HepG2 (cell line): ENCODE measurements at regions not wholly inside any gene's neighbourhood (a gene's known extent, or its start where the extent isn't known, plus 50 kb on each side); places are given as distances from the start of the nearest gene placed in this dataset.

Experiments used
- ATAC-seq: fragments of 200-7000 bp; cut with Tn5 transposase; 3 replicates; pipeline ENCODE4 v1.9.1; 2020; ENCODE audit warnings: mild to moderate bottlenecking, moderate library complexity
- BruUV-seq: library from RNA; stranded (reverse); fragments of 400-500 nt; replicated peaks from 2 replicates; lab custom pipeline; 2021; lab: Mats Ljungman, UMichigan
- CTCF ChIA-PET: fragments of 300-600 bp; formaldehyde crosslinking; extraction: SDS; loops from one replicate; lab custom pipeline; 2021; ENCODE audit warnings: low total read pairs, inconsistent platforms, low intra/inter-chr PET ratio; lab: Yijun Ruan, JAX
- POLR2A ChIA-PET: fragments of 350-600 bp; sonication (Branson Sonifier 250); formaldehyde crosslinking; loops from one replicate; lab custom pipeline; 2020; ENCODE audit warnings: antibody characterized with exemption, inconsistent platforms; lab: Yijun Ruan, JAX
- DNase-seq: peaks from one replicate; pipeline ENCODE4 v3.0.0-alpha.2; 2015; ENCODE audit warnings: low spot score
- FAIRE-seq: peaks from 3 replicates; lab custom pipeline; 2011; peaks lifted over from hg19 to GRCh38; lab: Jason Lieb, UNC
- H2AFZ ChIP-seq: one replicate; pipeline ENCODE4 v1.6.1; 2011; ENCODE audit warnings: low read length, inconsistent platforms
- H3K27ac ChIP-seq: fragments of 300-600 bp; 3 replicates; pipeline ENCODE4 v1.8.0; 2011; ENCODE audit warnings: mixed run types, mild to moderate bottlenecking, mixed read lengths, low read length, inconsistent platforms; ENCODE audit not compliant: insufficient read depth; ENCODE audit errors: extremely low read length
- H3K27me3 ChIP-seq, 2 experiments: fragments of 200-600 bp in 1 of 2; 2 replicates in 1 of 2; 3 replicates in 1 of 2; pipeline versions ENCODE4 v1.6.0 to v1.8.0; 2011; ENCODE audit warnings: low read length in 2 of 2, mild to moderate bottlenecking in 2 of 2, moderate library complexity in 2 of 2, inconsistent platforms in 1 of 2; ENCODE audit not compliant: insufficient read depth in 2 of 2, control insufficient read depth in 1 of 2
- H3K36me3 ChIP-seq, 2 experiments: fragments of 200-600 bp in 1 of 2; replicated peaks in 1 of 2; 2 replicates in 1 of 2; 3 replicates in 1 of 2; pipeline versions ENCODE4 v1.5.1 to v1.8.0; 2011; ENCODE audit warnings: low read length in 2 of 2, inconsistent platforms in 1 of 2; ENCODE audit not compliant: insufficient read depth in 2 of 2, control insufficient read depth in 1 of 2
- H3K4me1 ChIP-seq: 2 replicates; pipeline ENCODE4 v1.5.1; 2012; ENCODE audit warnings: low read length, inconsistent platforms; ENCODE audit not compliant: insufficient read depth
- H3K4me2 ChIP-seq: 2 replicates; pipeline ENCODE4 v1.6.0; 2011; ENCODE audit warnings: low read depth, low read length, inconsistent platforms
- H3K4me3 ChIP-seq, 3 experiments: fragments of 200-600 bp in 1 of 3; sonication (generic), shearing (Covaris generic) in 1 of 3; replicated peaks in 1 of 3; 2 replicates each; pipeline ENCODE4 v1.5.1; 2011 to 2016; ENCODE audit warnings: low read length in 3 of 3, inconsistent platforms in 2 of 3, low read depth in 2 of 3, mild to moderate bottlenecking in 2 of 3, control low read depth in 1 of 3, mixed read lengths in 1 of 3; ENCODE audit not compliant: insufficient read depth in 1 of 3
- H3K79me2 ChIP-seq: one replicate; pipeline ENCODE4 v1.6.1; 2011; ENCODE audit warnings: low read length, inconsistent platforms; ENCODE audit not compliant: insufficient read depth
- H3K9ac ChIP-seq: 2 replicates; pipeline ENCODE4 v1.6.0; 2011; ENCODE audit warnings: mild to moderate bottlenecking, low read depth, low read length, inconsistent platforms; ENCODE audit not compliant: insufficient read depth
- H3K9me3 ChIP-seq: 2 replicates; pipeline ENCODE4 v1.5.1; 2012; ENCODE audit warnings: mild to moderate bottlenecking, low read length
- H4K20me1 ChIP-seq: 2 replicates; pipeline ENCODE4 v1.6.0; 2011; ENCODE audit warnings: inconsistent platforms, mild to moderate bottlenecking, low read length, moderate library complexity; ENCODE audit not compliant: insufficient read depth
- ELF1 ChIP-seq: sonication (generic); formaldehyde crosslinking; IDR thresholded peaks from 2 replicates; pipeline ENCODE4 v1.4.0; 2020; ENCODE audit warnings: missing genetic modification reagents
- KDM5A ChIP-seq: fragments of 200-600 bp; sonication (generic); IDR thresholded peaks from 2 replicates; pipeline ENCODE4 v1.7.0; 2018; ENCODE audit warnings: antibody characterized with exemption, mild to moderate bottlenecking, low read length, borderline replicate concordance
- NR2F1 ChIP-seq, 2 experiments: fragments of 450-650 bp in 1 of 2; formaldehyde crosslinking in 1 of 2; IDR thresholded peaks; 2 replicates each; pipeline versions ENCODE4 v1.5.0 to v1.6.1; 2016 to 2020; ENCODE audit warnings: mild to moderate bottlenecking in 1 of 2, missing compliant biosample characterization in 1 of 2, missing genetic modification reagents in 1 of 2, moderate library complexity in 1 of 2
- SETDB1 ChIP-seq: sonication (generic); formaldehyde crosslinking; IDR thresholded peaks from 2 replicates; pipeline ENCODE4 v1.5.1; 2020; ENCODE audit warnings: missing genetic modification reagents, mild to moderate bottlenecking, borderline replicate concordance
- SP1 ChIP-seq, 2 experiments: fragments of 450-650 bp in 1 of 2; sonication (generic) in 1 of 2; formaldehyde crosslinking in 1 of 2; IDR thresholded peaks; 2 replicates each; pipeline versions ENCODE4 v1.4.0 to v1.6.1; 2016 to 2020; ENCODE audit warnings: missing genetic modification reagents in 1 of 2
- TFE3 ChIP-seq: IDR thresholded peaks from 2 replicates; pipeline ENCODE4 v1.6.1; 2016
- TOE1 ChIP-seq: sonication (generic); formaldehyde crosslinking; IDR thresholded peaks from 2 replicates; pipeline ENCODE4 v1.4.0; 2020; ENCODE audit warnings: mild to moderate bottlenecking, missing genetic modification reagents
- ZNF101 ChIP-seq: sonication (generic); formaldehyde crosslinking; IDR thresholded peaks from 2 replicates; pipeline ENCODE4 v1.4.0; 2020; ENCODE audit warnings: mild to moderate bottlenecking, low read depth, missing genetic modification reagents, borderline replicate concordance
- ZNF549 ChIP-seq: sonication (generic); formaldehyde crosslinking; IDR thresholded peaks from 2 replicates; pipeline ENCODE4 v1.5.0; 2020; ENCODE audit warnings: missing genetic modification reagents
- ZNF597 ChIP-seq: sonication (generic); formaldehyde crosslinking; IDR thresholded peaks from 2 replicates; pipeline ENCODE4 v1.5.0; 2020; ENCODE audit warnings: missing genetic modification reagents
- ZSCAN21 ChIP-seq: sonication (generic); formaldehyde crosslinking; IDR thresholded peaks from 2 replicates; pipeline ENCODE4 v1.8.0; 2022; ENCODE audit warnings: mild to moderate bottlenecking, missing genetic modification reagents, moderate library complexity, borderline replicate concordance
- ZUFSP ChIP-seq: sonication (generic); formaldehyde crosslinking; IDR thresholded peaks from 2 replicates; pipeline ENCODE4 v1.9.0; 2021; ENCODE audit warnings: missing genetic modification reagents, mild to moderate bottlenecking, borderline replicate concordance
- WGBS: methylation state at CpG from one replicate; pipeline ENCODE4 v1.1.6; 2017; ENCODE audit warnings: low lambda C conversion rate; 5-methylcytosine and 5-hydroxymethylcytosine counted together
- in situ Hi-C: cut with HindIII; loops from 2 replicates; pipeline ENCODE4 v1.10.0; 2017; ENCODE audit warnings: low pct_unique_long_range_greater_than_20kb; ENCODE audit not compliant: extremely low pct_ligation_motif_present
- intact Hi-C: fragments of 100-400 bp; cut with micrococcal nuclease; formaldehyde crosslinking; loops from one replicate; pipeline ENCODE4 v1.10.0; 2022; ENCODE audit not compliant: unreplicated experiment

GRCh38 chrX:40871385-40872082 is 136.2 kb upstream of the MED14 start:
- ATAC-seq: no peak
- H3K27me3 ChIP-seq: no peaks in the 10 kb centered on the region
- H2AFZ ChIP-seq: no peak overlapping the region
- TF ChIP-seq KDM5A (no peak), ZSCAN21 (no peak), ZUFSP (no peak), ELF1 (CRISPR knock-in tag) (no peak), TOE1 (CRISPR knock-in tag) (no peak)
- CTCF ChIA-PET: no interaction called here
- no peak overlapping the region for H3K4me2 ChIP-seq
- H3K27ac ChIP-seq: no peak overlapping the region
- intact Hi-C loops: loop anchor here (10.0 kb wide), 1 partner anchor 53 kb away; no protein-coding TSS in a partner anchor
- H3K9me3 ChIP-seq: no peaks in the 10 kb centered on the region
- no peaks in the 10 kb centered on the region for H3K36me3 ChIP-seq
- H3K9ac ChIP-seq: no peak overlapping the region
- 0% methylated on average over 1 of the region's 3 CpGs for WGBS
- H4K20me1 ChIP-seq: no peaks in the 10 kb centered on the region
- H3K79me2 ChIP-seq: no peaks in the 10 kb centered on the region
- no peak overlapping the region for H3K4me3 ChIP-seq
- in situ Hi-C loops: no loop called here
- no TSS peak for BruUV-seq
- FAIRE-seq: no peak
- DNase-seq: no peak
- peaks cover 15% of the 10 kb centered on the region for H3K4me1 ChIP-seq
- POLR2A ChIA-PET: no interaction called here

- Histone ChIP-seq H3K4me3 (no peak overlapping the region), H3K9ac (no peak overlapping the region), H3K4me2 (no peak overlapping the region), H3K27ac (no peak overlapping the region), H3K4me1 (peaks cover 7% of the 10 kb centered on the region), H2AFZ (no peak overlapping the region), H3K9me3 (no peaks in the 10 kb centered on the region), H3K36me3 (no peaks in the 10 kb centered on the region), H4K20me1 (no peaks in the 10 kb centered on the region), H3K79me2 (no peaks in the 10 kb centered on the region), H3K27me3 (no peaks in the 10 kb centered on the region)
- intact Hi-C loops: loop anchor here (10.0 kb wide), 1 partner anchor 52 kb away; no protein-coding TSS in a partner anchor
- CTCF ChIA-PET: no interaction called here
- TF ChIP-seq SETDB1 (CRISPR knock-in tag): no peak
- TF ChIP-seq ZNF101 (CRISPR knock-in tag): no peak
- no peak for TF ChIP-seq TFE3
- no peak for TF ChIP-seq SP1 (IDR thresholded peaks at IDR 0.05)
- no peak for TF ChIP-seq SP1 (CRISPR knock-in tag; IDR thresholded peaks at IDR 0.05)
- TF ChIP-seq ZNF597 (CRISPR knock-in tag): no peak
- no peak for TF ChIP-seq NR2F1 (CRISPR knock-in tag; IDR thresholded peaks at IDR 0.05)
- TF ChIP-seq ZNF549 (CRISPR knock-in tag): no peak
- DNase-seq (no peak), ATAC-seq (no peak), FAIRE-seq (no peak)
- in situ Hi-C loops: no loop called here
- 0% methylated on average over 1 of the region's 1 CpG for WGBS
- no TSS peak for BruUV-seq
- POLR2A ChIA-PET: interaction anchor here (1.2 kb wide), 1 partner anchor 145 kb away, joined by 3 read pairs; no protein-coding TSS in a partner anchor
These were observed 137.0 kb upstream of the MED14 start for GRCh38 chrX:40872351-40872750.
